Muscle layer of colon (tissue), 2 donors: ENCODE measurements at regions not wholly inside any gene's neighbourhood (a gene's known extent, or its start where the extent isn't known, plus 50 kb on each side); places are given as distances from the start of the nearest gene placed in this dataset.
"Not testable (repeated sequence)": the region's sequence is repeated elsewhere in the genome, so short reads cannot be mapped to it uniquely, and the experiment has no call there.

ENCODE experiments used
- H3K27ac ChIP-seq: one replicate; pipeline ENCODE4 v1.7.0; 2013; ENCODE audit warnings: low read depth, mild to moderate bottlenecking, low read length, moderate library complexity
- H3K27me3 ChIP-seq, 2 donors: one replicate each; pipeline ENCODE4 v1.7.0; 2013; ENCODE audit warnings: low read length in 2 of 2, mild to moderate bottlenecking in 2 of 2; ENCODE audit not compliant: insufficient read depth in 2 of 2, control insufficient read depth in 1 of 2
- H3K36me3 ChIP-seq: one replicate; pipeline ENCODE4 v1.7.0; 2013; ENCODE audit warnings: mild to moderate bottlenecking, low read length; ENCODE audit not compliant: insufficient read depth
- H3K4me1 ChIP-seq: one replicate; pipeline ENCODE4 v1.7.0; 2013; ENCODE audit warnings: mild to moderate bottlenecking, low read length; ENCODE audit not compliant: insufficient read depth
- H3K4me3 ChIP-seq, 2 donors: one replicate each; pipeline ENCODE4 v1.7.0; 2013; ENCODE audit warnings: low read length in 2 of 2, low read depth in 1 of 2, mild to moderate bottlenecking in 1 of 2, moderate library complexity in 1 of 2
- H3K9ac ChIP-seq: one replicate; pipeline ENCODE4 v1.7.0; 2013; ENCODE audit warnings: low read length
- H3K9me3 ChIP-seq: one replicate; pipeline ENCODE4 v1.7.0; 2013; ENCODE audit warnings: mild to moderate bottlenecking, low read length
- donor health status: abdominal sarcoma.
- donor health status: Adenocarcinoma of cecum.

DNA sequence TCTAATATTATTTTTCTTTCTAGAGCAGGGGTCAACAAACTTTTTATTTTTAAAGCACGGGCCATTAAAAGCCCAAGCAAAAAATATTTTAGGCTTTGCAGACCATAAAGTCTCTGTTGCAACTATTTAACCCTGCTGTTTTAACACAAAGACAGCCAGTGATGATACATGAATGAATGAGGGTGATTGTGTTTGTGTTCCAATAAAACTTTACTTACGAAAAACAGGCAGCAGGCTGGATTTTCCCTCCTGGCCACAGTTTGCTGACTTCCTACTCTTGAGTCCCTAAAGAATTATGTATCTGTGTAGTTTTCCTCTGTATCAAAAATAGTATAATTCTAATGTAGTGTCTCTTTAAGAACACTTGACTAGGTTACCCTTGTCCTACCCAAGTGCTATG lies 402.0 kb downstream of the ADCYAP1 start:
- Histone ChIP-seq H3K36me3 (no peaks in the 10 kb centered on the region), H3K4me3 (no peak overlapping the region), H3K9ac (no peak overlapping the region), H3K27me3 (no peaks in the 10 kb centered on the region), H3K27ac (no peak overlapping the region), H3K9me3 (no peaks in the 10 kb centered on the region), H3K4me1 (no peaks in the 10 kb centered on the region)

DNA sequence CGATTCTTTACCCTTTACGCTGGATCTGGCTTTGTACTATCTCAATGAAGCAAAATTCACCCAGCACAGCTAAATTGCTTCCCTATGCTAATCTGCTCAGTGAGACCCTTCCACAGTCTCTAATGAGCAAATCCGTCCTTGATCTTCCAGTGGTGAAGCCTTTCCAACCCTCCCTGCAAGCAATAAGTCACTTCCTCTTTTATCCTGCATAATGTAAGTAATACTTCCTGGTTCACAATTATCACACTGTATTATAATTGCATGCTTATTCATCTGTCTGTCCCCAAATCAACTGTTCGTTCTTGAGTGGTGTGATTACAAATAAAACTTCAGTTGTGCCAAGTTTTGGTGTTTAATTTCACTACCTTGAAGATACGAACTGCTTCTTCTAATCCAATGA lies 404.0 kb downstream of the ADCYAP1 start:
- no peak overlapping the region for H3K9ac ChIP-seq
- H3K27me3 ChIP-seq = no peaks in the 10 kb centered on the region
- H3K36me3 ChIP-seq = no peaks in the 10 kb centered on the region
- no peaks in the 10 kb centered on the region for H3K9me3 ChIP-seq
- no peaks in the 10 kb centered on the region for H3K4me1 ChIP-seq
- no peak overlapping the region for H3K27ac ChIP-seq
- H3K4me3 ChIP-seq = no peak overlapping the region

DNA sequence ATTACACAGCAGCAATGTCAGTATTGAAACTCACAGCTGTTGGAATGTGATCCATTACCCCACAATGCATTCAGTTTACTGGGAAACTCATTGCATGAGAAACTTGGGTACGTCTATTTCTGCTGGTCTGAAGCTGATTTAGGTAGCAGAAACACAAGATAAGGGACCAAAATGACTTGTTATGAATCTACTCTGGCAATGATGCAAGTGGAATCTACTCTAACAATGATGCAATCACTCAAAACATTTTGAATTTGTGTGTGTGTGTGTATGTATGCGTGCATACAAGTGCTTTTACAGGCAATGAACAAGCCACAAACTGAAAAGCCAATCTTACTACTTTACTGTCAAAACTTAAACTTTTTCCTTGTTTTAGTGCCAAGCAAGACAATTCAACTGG lies 406.7 kb downstream of the ADCYAP1 start:
- no peaks in the 10 kb centered on the region for H3K4me1 ChIP-seq
- no peak overlapping the region for H3K27ac ChIP-seq
- no peaks in the 10 kb centered on the region for H3K36me3 ChIP-seq
- no peaks in the 10 kb centered on the region for H3K9me3 ChIP-seq
- no peak overlapping the region for H3K4me3 ChIP-seq
- H3K27me3 ChIP-seq = no peaks in the 10 kb centered on the region
- no peak overlapping the region for H3K9ac ChIP-seq

DNA sequence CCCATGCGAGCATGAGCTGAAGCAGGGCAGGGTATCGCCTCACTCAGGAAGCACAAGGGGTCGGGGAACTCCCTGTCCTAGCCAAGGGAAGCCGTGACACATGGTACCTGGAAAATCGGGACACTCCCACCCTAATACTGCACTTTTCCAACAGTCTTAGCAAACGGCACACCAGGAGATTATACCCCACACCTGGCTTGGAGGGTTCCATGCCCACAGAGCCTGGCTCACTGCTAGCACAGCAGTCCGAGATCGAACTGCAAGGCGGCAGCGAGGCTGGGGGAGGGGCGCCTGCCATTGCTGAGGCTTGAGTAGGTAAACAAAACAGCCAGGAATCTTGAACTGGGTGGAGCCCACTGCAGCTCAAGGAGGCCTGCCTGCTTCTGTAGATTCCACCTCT lies 430.7 kb downstream of the ADCYAP1 start:
- not testable (repeated sequence) for H3K36me3 ChIP-seq, H3K9me3 ChIP-seq, H3K4me3 ChIP-seq, H3K27me3 ChIP-seq, H3K27ac ChIP-seq, H3K9ac ChIP-seq, H3K4me1 ChIP-seq

DNA sequence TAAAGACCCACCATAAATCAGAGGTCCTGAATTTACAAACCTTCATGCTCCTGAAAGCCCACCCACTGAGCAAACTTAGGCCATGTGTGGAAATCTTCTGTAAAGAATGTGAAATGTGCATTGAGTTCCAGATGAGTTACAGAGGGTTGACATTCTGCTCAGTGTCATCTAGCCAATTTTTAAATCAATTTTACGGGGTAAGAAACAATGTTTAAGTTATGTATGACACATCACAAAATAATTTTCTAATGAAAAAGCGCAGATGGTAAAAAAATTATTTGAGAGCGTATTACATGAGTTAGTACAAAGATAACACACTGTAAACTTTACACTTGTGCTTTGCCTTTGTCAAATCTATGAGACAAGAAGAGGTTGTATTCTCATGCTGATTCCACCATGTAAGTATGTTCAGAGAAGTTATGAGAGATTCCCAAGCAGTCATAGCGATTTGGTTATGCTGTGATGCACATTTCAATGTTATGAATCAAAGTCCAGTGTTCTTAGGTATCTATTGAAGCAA lies 446.3 kb downstream of the ADCYAP1 start:
- Histone ChIP-seq H3K4me3 (no peak overlapping the region), H3K27ac (no peak overlapping the region), H3K4me1 (no peaks in the 10 kb centered on the region), H3K27me3 (no peaks in the 10 kb centered on the region), H3K36me3 (no peaks in the 10 kb centered on the region), H3K9me3 (no peaks in the 10 kb centered on the region), H3K9ac (no peak overlapping the region)

DNA sequence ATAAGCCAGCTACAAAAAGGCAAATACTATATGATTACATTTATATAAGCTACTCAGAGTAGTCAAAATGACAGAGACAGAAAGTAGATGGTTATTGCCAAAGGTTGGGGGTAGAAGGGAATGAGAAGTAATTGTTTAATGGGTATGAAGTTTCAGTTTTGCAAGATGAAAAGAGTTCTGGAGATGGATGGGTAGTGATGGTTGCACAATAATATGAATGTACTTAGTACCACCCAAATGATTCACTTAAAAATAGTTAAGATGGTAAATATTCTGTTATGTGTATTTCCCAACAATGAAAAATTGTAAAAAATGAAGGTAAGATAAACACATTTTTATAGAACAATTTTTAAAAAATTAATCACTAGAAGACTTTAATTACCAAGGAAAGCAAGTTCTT lies 448.4 kb downstream of the ADCYAP1 start:
- H3K27ac ChIP-seq = no peak overlapping the region
- H3K36me3 ChIP-seq = no peaks in the 10 kb centered on the region
- H3K9me3 ChIP-seq = no peaks in the 10 kb centered on the region
- H3K4me3 ChIP-seq = no peak overlapping the region
- H3K9ac ChIP-seq = no peak overlapping the region
- H3K4me1 ChIP-seq = no peaks in the 10 kb centered on the region
- H3K27me3 ChIP-seq = no peaks in the 10 kb centered on the region

DNA sequence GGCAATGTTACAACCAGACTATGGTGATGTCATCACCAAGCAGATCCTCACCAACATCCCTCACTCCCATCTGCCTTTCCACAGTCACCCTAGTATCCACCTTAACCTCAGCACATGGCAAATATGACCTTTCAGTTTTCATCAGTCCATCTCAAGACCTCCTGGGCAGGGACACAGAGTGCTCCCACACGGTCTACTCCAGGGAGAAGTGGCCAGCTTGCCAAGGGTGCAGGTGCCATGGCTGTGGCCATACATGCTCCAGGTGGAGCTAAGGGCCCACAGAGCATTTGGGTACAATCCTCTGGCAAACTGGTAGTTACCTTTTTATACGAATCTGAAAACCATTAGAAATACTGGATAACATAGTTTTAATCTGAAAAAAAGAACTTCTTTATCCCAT lies 453.1 kb downstream of the ADCYAP1 start:
- no peaks in the 10 kb centered on the region for H3K27me3 ChIP-seq
- H3K4me1 ChIP-seq = no peaks in the 10 kb centered on the region
- no peak overlapping the region for H3K27ac ChIP-seq
- H3K36me3 ChIP-seq = no peaks in the 10 kb centered on the region
- no peak overlapping the region for H3K9ac ChIP-seq
- no peaks in the 10 kb centered on the region for H3K9me3 ChIP-seq
- H3K4me3 ChIP-seq = no peak overlapping the region

DNA sequence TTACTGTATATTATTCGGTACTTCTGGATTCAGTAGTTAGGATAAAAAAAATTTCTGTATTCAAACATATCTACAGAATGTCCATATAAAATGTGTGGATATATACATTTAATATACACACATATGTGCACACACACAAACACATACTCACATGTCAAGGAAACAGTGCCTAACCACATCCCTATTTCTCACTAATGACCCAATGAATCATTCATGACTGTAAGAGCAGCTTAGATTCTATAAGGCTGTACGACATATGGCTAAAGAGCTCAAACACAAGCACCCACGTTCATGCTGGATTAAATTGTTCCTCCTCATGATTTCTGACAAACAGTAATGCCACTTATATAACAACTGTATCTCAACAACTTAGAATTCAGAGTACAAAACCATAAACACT lies 457.3 kb downstream of the ADCYAP1 start:
- Histone ChIP-seq H3K4me3 (no peak overlapping the region), H3K9ac (no peak overlapping the region), H3K27me3 (no peaks in the 10 kb centered on the region), H3K27ac (no peak overlapping the region), H3K36me3 (no peaks in the 10 kb centered on the region), H3K9me3 (no peaks in the 10 kb centered on the region), H3K4me1 (no peaks in the 10 kb centered on the region)

DNA sequence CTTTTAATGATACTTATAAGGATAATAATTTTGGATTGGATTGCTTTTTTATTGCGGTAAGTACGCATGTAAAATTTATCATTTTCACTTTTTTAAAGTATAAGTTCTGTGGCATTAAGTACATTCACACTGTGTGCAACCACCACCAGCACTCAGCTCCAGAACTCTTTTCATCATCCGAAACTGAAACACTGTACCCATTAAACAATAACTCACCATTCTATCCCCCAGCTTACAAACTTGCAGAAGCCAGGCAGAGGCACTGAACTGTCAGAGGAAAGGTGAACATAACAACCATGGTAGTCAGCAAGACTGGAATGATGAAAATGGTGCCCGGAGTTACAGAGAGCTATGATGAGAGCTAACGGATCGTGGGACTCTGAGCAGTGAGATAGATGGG lies 465.9 kb downstream of the ADCYAP1 start:
- no peak overlapping the region for H3K27ac ChIP-seq
- no peaks in the 10 kb centered on the region for H3K27me3 ChIP-seq
- no peaks in the 10 kb centered on the region for H3K4me1 ChIP-seq
- no peaks in the 10 kb centered on the region for H3K36me3 ChIP-seq
- H3K9me3 ChIP-seq = no peaks in the 10 kb centered on the region
- no peak overlapping the region for H3K4me3 ChIP-seq
- no peak overlapping the region for H3K9ac ChIP-seq

DNA sequence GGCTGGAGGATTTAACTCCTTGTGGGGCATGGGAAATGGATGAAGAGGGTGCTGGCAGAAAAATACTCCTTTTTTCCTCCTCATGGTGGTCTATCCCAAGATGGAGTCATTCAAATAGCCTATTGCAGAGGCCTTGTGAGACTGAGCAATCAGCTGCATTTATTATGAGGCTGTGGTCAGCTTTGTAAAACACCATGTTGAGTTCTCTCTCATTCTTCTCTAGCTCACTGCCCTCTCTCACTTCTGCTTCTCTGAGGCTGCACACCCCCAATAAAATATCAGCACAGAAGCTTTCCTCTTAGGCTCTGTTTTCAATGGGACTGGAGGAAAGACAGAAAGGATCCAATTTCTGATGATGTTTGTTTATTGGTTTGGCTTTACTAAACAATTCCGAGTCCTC lies 467.1 kb downstream of the ADCYAP1 start:
- Histone ChIP-seq H3K9ac (no peak overlapping the region), H3K27me3 (no peaks in the 10 kb centered on the region), H3K27ac (no peak overlapping the region), H3K4me1 (no peaks in the 10 kb centered on the region), H3K36me3 (no peaks in the 10 kb centered on the region), H3K4me3 (no peak overlapping the region), H3K9me3 (no peaks in the 10 kb centered on the region)

DNA sequence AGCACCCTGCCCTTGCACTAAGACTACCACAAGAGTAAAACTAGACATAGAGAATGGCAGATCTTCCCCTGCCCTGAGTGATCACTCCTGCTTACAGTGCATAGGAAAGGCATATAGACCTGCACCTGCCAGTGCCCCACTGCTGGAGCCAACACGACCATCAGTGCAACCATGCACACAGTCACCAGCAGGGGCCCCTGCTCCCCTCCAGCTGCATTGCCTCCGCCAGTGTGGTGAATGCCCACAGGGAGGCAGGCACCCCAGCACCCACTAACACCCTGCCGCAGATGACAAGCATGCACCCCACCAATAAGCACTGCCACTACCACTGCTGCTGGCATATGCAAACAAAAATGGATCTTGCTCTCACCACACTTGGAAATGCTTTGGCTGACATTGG lies 478.8 kb downstream of the ADCYAP1 start:
- Histone ChIP-seq H3K9ac (no peak overlapping the region), H3K4me3 (no peak overlapping the region), H3K4me1 (no peaks in the 10 kb centered on the region)

DNA sequence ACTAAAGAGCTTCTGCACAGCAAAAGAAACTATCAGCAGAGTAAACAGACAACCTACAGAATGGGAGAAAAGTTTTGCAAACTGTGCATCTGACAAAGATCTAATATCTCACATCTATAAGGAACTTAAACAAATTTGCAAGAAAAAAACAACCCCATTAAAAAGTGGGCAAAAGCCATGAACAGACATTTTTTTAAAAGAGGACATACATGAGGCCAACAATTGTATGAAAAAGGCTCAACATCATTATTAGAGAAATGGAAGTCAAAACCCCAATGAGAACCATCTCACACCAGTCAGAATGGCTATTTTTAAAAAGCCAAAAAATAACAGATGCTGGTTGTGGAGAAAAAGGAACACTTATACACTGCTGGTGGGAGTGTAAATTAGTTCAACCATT lies 483.8 kb downstream of the ADCYAP1 start:
- H3K27ac ChIP-seq, H3K9ac ChIP-seq, H3K27me3 ChIP-seq, H3K36me3 ChIP-seq, H3K4me1 ChIP-seq, H3K4me3 ChIP-seq, H3K9me3 ChIP-seq: not testable (repeated sequence)

More for the DNA sequence above, 478.8 kb downstream of the ADCYAP1 start:
- Histone ChIP-seq H3K9me3 (no peaks in the 10 kb centered on the region), H3K27me3 (no peaks in the 10 kb centered on the region), H3K36me3 (no peaks in the 10 kb centered on the region), H3K27ac (no peak overlapping the region)
